HFF-Myc (cell line): ENCODE measurements at regions not wholly inside any gene's neighbourhood (a gene's known extent, or its start where the extent isn't known, plus 50 kb on each side); places are given as distances from the start of the nearest gene placed in this dataset.

Experiments used
- DNase-seq: peaks from one replicate; pipeline ENCODE4 v3.0.0-alpha.2; 2011; ENCODE audit warnings: low read depth; ENCODE audit errors: extremely low read depth
- H3K4me3 ChIP-seq: replicated peaks from 2 replicates; pipeline ENCODE4 v1.5.1; 2011; ENCODE audit warnings: low read depth, mild to moderate bottlenecking, control low read depth, low read length
- TF ChIP-seq, protein P1 (sequence below): IDR thresholded peaks from 2 replicates; pipeline ENCODE4 v1.5.1; 2012; ENCODE audit warnings: mild to moderate bottlenecking, low read depth, low read length, control low read depth; ENCODE audit errors: missing control alignments

DNA sequence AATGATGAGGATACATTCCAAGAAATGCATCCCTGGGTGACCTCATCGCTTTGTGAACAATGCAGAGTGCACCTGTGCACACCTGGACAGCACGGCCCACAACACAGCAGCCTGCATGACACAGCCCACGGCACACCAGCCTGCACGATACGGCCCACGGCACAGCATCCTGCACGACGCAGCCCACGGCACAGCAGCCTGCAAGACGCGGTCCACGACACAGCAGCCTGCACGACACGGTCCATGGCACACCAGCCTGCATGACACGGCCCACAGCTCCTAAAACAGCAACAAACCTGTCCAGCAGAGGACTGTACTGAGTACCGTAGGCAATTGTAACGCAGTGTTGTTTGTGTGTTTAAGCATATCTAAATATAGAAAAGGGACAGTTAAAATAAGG is 134.7 kb upstream of the PPP2R2D start:
- no peak for DNase-seq
- TF ChIP-seq, protein P1, sequence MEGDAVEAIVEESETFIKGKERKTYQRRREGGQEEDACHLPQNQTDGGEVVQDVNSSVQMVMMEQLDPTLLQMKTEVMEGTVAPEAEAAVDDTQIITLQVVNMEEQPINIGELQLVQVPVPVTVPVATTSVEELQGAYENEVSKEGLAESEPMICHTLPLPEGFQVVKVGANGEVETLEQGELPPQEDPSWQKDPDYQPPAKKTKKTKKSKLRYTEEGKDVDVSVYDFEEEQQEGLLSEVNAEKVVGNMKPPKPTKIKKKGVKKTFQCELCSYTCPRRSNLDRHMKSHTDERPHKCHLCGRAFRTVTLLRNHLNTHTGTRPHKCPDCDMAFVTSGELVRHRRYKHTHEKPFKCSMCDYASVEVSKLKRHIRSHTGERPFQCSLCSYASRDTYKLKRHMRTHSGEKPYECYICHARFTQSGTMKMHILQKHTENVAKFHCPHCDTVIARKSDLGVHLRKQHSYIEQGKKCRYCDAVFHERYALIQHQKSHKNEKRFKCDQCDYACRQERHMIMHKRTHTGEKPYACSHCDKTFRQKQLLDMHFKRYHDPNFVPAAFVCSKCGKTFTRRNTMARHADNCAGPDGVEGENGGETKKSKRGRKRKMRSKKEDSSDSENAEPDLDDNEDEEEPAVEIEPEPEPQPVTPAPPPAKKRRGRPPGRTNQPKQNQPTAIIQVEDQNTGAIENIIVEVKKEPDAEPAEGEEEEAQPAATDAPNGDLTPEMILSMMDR: no peak
- H3K4me3 ChIP-seq: no peak overlapping the region

- TF ChIP-seq, protein P1: no peak
- DNase-seq: no peak
- no peak overlapping the region for H3K4me3 ChIP-seq
These were observed 133.1 kb upstream of the PPP2R2D start for GRCh38 chr10:131767716-131768115.

- no peak overlapping the region for H3K4me3 ChIP-seq
- no peak for DNase-seq
- TF ChIP-seq, protein P1: no peak
These were observed 131.0 kb upstream of the PPP2R2D start for GRCh38 chr10:131769571-131770410.

GRCh38 chr10:131770946-131771633 is 129.7 kb upstream of the PPP2R2D start:
- TF ChIP-seq, protein P1: no peak
- no peak overlapping the region for H3K4me3 ChIP-seq
- no peak for DNase-seq

DNA sequence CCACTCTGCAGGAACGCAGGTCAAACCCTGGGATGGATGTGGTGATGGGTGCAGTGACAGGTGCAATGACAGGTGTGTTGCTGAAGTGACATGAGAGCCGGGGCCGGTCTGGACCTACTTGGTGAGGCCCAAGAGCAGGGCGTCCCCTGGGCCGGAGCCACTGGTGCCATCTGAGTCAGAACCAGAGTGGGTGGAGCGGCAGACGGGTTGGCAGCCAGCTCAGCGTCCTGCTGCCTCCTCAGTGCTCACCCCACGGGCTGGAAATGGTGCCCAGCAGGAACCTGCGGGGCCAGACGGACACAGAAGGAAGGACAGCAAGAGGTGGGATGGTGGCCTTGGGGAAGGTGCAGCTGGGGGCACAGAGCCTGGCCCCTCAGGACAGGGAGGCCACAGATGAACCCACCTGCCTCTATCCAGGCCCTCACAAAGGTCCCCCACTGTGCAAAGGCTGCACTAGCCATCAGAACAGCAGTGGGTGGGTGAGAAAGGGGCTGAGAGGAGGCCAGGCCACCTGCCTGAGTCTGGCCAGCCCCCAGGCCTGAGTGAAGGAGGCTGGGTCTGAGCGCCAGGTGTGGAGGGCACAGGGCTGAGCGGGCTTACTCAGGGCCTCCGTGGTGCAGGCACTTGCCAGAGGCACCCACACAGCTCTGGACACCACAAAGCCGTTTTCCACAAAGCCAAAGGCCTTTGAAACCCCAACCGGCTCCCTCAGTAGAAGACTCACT is 129.0 kb upstream of the PPP2R2D start:
- TF ChIP-seq, protein P1: no peak
- no peak overlapping the region for H3K4me3 ChIP-seq
- DNase-seq: no peak

GRCh38 chr10:131772441-131772840 is 128.4 kb upstream of the PPP2R2D start:
- DNase-seq: no peak
- TF ChIP-seq, protein P1: no peak

More at GRCh38 chr10:131772441-131772840, 128.4 kb upstream of the PPP2R2D start:
- H3K4me3 ChIP-seq: no peak overlapping the region
